ENCODE measurements at regions not wholly inside any gene's neighbourhood (a gene's known extent, or its start where the extent isn't known, plus 50 kb on each side); places are given as distances from the start of the nearest gene placed in this dataset.

GRCh38 chr19:27764186-27764804 is 1448.7 kb downstream of the UQCRFS1 start:
- DNase-seq (ENCODE audit: low read depth in 2 of 2): no peak

GRCh38 chr19:27762933-27763332 is 1450.0 kb downstream of the UQCRFS1 start:
- TF ChIP-seq CTCF (IDR thresholded peaks at IDR 0.05; ENCODE audit: low read depth, low read length): no peak
- H3K4me3 ChIP-seq (replicated peaks in 1 of 2; ENCODE audit: low read depth in 2 of 2, low read length in 2 of 2): no peak overlapping the region
- DNase-seq (ENCODE audit: low read depth in 2 of 2): no peak

More at GRCh38 chr19:27764186-27764804, 1448.7 kb downstream of the UQCRFS1 start:
- no peak overlapping the region for H3K4me3 ChIP-seq (replicated peaks in 1 of 2; ENCODE audit: low read depth in 2 of 2, low read length in 2 of 2)
- no peak for TF ChIP-seq CTCF (IDR thresholded peaks at IDR 0.05; ENCODE audit: low read depth, low read length)

GRCh38 chr19:27759896-27760295 is 1453.1 kb downstream of the UQCRFS1 start:
- DNase-seq (ENCODE audit: low read depth in 2 of 2): no peak
- no peak overlapping the region for H3K4me3 ChIP-seq (replicated peaks in 1 of 2; ENCODE audit: low read depth in 2 of 2, low read length in 2 of 2)
- TF ChIP-seq CTCF (IDR thresholded peaks at IDR 0.05; ENCODE audit: low read depth, low read length): no peak

- no peak overlapping the region for H3K4me3 ChIP-seq (replicated peaks in 1 of 2; ENCODE audit: low read depth in 2 of 2, low read length in 2 of 2)
- TF ChIP-seq CTCF (IDR thresholded peaks at IDR 0.05; ENCODE audit: low read depth, low read length): no peak
- DNase-seq (ENCODE audit: low read depth in 2 of 2): no peak
These were observed 1454.1 kb downstream of the UQCRFS1 start for GRCh38 chr19:27758626-27759505.

GRCh38 chr19:27754700-27755099 is 1458.3 kb downstream of the UQCRFS1 start:
- no peak for TF ChIP-seq CTCF (IDR thresholded peaks at IDR 0.05; ENCODE audit: low read depth, low read length)
- H3K4me3 ChIP-seq (replicated peaks in 1 of 2; ENCODE audit: low read depth in 2 of 2, low read length in 2 of 2): no peak overlapping the region
- DNase-seq (ENCODE audit: low read depth in 2 of 2): no peak

GRCh38 chr19:27753622-27754021 is 1459.3 kb downstream of the UQCRFS1 start:
- no peak for DNase-seq (ENCODE audit: low read depth in 2 of 2)
- no peak for TF ChIP-seq CTCF (IDR thresholded peaks at IDR 0.05; ENCODE audit: low read depth, low read length)
- no peak overlapping the region for H3K4me3 ChIP-seq (replicated peaks in 1 of 2; ENCODE audit: low read depth in 2 of 2, low read length in 2 of 2)

Measured in cardiac fibroblast (primary cell).